ENCODE measurements at regions not wholly inside any gene's neighbourhood (a gene's known extent, or its start where the extent isn't known, plus 50 kb on each side); places are given as distances from the start of the nearest gene placed in this dataset.
"Not testable (repeated sequence)": the region's sequence is repeated elsewhere in the genome, so short reads cannot be mapped to it uniquely, and the experiment has no call there.

GRCh38 chr2:194883711-194884110 is 773.3 kb upstream of the SLC39A10 start:
- Histone ChIP-seq H3K9me3 (ENCODE audit: control insufficient read depth, insufficient read depth, low read depth, low read length) (no peaks in the 10 kb centered on the region), H3K9ac (ENCODE audit: low read length) (no peak overlapping the region), H3K4me3 (ENCODE audit: low read depth, low read length) (no peak overlapping the region), H3K27ac (ENCODE audit: low read depth, low read length) (no peak overlapping the region), H3K36me3 (ENCODE audit: control insufficient read depth, insufficient read depth, low read length) (no peaks in the 10 kb centered on the region), H3K4me1 (ENCODE audit: control insufficient read depth, insufficient read depth, low read length) (no peaks in the 10 kb centered on the region), H3K27me3 (ENCODE audit: control insufficient read depth, insufficient read depth, low read length) (no peaks in the 10 kb centered on the region)

- Histone ChIP-seq H3K36me3 (ENCODE audit: control insufficient read depth, insufficient read depth, low read length) (no peaks in the 10 kb centered on the region), H3K27me3 (ENCODE audit: control insufficient read depth, insufficient read depth, low read length) (no peaks in the 10 kb centered on the region), H3K4me3 (ENCODE audit: low read depth, low read length) (no peak overlapping the region), H3K9me3 (ENCODE audit: control insufficient read depth, insufficient read depth, low read depth, low read length) (no peaks in the 10 kb centered on the region), H3K4me1 (ENCODE audit: control insufficient read depth, insufficient read depth, low read length) (no peaks in the 10 kb centered on the region), H3K27ac (ENCODE audit: low read depth, low read length) (no peak overlapping the region), H3K9ac (ENCODE audit: low read length) (no peak overlapping the region)
These were observed 786.0 kb upstream of the SLC39A10 start for GRCh38 chr2:194870974-194871535.

GRCh38 chr2:194867328-194867727 is 789.7 kb upstream of the SLC39A10 start:
- Histone ChIP-seq H3K27me3 (ENCODE audit: control insufficient read depth, insufficient read depth, low read length) (no peaks in the 10 kb centered on the region), H3K4me3 (ENCODE audit: low read depth, low read length) (no peak overlapping the region), H3K36me3 (ENCODE audit: control insufficient read depth, insufficient read depth, low read length) (no peaks in the 10 kb centered on the region), H3K9ac (ENCODE audit: low read length) (no peak overlapping the region), H3K4me1 (ENCODE audit: control insufficient read depth, insufficient read depth, low read length) (no peaks in the 10 kb centered on the region), H3K27ac (ENCODE audit: low read depth, low read length) (no peak overlapping the region), H3K9me3 (ENCODE audit: control insufficient read depth, insufficient read depth, low read depth, low read length) (no peaks in the 10 kb centered on the region)

- no peak overlapping the region for H3K4me3 ChIP-seq (ENCODE audit: low read depth, low read length)
- H3K9ac ChIP-seq (ENCODE audit: low read length), result no peak overlapping the region
- no peaks in the 10 kb centered on the region for H3K4me1 ChIP-seq (ENCODE audit: control insufficient read depth, insufficient read depth, low read length)
- H3K27me3 ChIP-seq (ENCODE audit: control insufficient read depth, insufficient read depth, low read length), result no peaks in the 10 kb centered on the region
- H3K36me3 ChIP-seq (ENCODE audit: control insufficient read depth, insufficient read depth, low read length), result no peaks in the 10 kb centered on the region
- no peaks in the 10 kb centered on the region for H3K9me3 ChIP-seq (ENCODE audit: control insufficient read depth, insufficient read depth, low read depth, low read length)
- no peak overlapping the region for H3K27ac ChIP-seq (ENCODE audit: low read depth, low read length)
These were observed 802.1 kb upstream of the SLC39A10 start for GRCh38 chr2:194854941-194855340.

- Histone ChIP-seq H3K4me3 (ENCODE audit: low read depth, low read length) (no peak overlapping the region), H3K9ac (ENCODE audit: low read length) (no peak overlapping the region), H3K9me3 (ENCODE audit: control insufficient read depth, insufficient read depth, low read depth, low read length) (no peaks in the 10 kb centered on the region), H3K4me1 (ENCODE audit: control insufficient read depth, insufficient read depth, low read length) (no peaks in the 10 kb centered on the region), H3K36me3 (ENCODE audit: control insufficient read depth, insufficient read depth, low read length) (no peaks in the 10 kb centered on the region), H3K27me3 (ENCODE audit: control insufficient read depth, insufficient read depth, low read length) (no peaks in the 10 kb centered on the region), H3K27ac (ENCODE audit: low read depth, low read length) (no peak overlapping the region)
These were observed 814.2 kb upstream of the SLC39A10 start for GRCh38 chr2:194842871-194843270.

- not testable (repeated sequence) for H3K9me3 ChIP-seq (ENCODE audit: control insufficient read depth, insufficient read depth, low read depth, low read length); H3K4me1 ChIP-seq (ENCODE audit: control insufficient read depth, insufficient read depth, low read length); H3K27me3 ChIP-seq (ENCODE audit: control insufficient read depth, insufficient read depth, low read length)
These were observed 822.7 kb upstream of the SLC39A10 start for GRCh38 chr2:194834371-194834770.

GRCh38 chr2:194826241-194826640 is 830.8 kb upstream of the SLC39A10 start:
- Histone ChIP-seq H3K27me3 (ENCODE audit: control insufficient read depth, insufficient read depth, low read length) (no peaks in the 10 kb centered on the region), H3K36me3 (ENCODE audit: control insufficient read depth, insufficient read depth, low read length) (no peaks in the 10 kb centered on the region), H3K4me3 (ENCODE audit: low read depth, low read length) (no peak overlapping the region), H3K9ac (ENCODE audit: low read length) (no peak overlapping the region), H3K9me3 (ENCODE audit: control insufficient read depth, insufficient read depth, low read depth, low read length) (no peaks in the 10 kb centered on the region), H3K4me1 (ENCODE audit: control insufficient read depth, insufficient read depth, low read length) (no peaks in the 10 kb centered on the region), H3K27ac (ENCODE audit: low read depth, low read length) (no peak overlapping the region)

More at GRCh38 chr2:194834371-194834770, 822.7 kb upstream of the SLC39A10 start:
- not testable (repeated sequence) for H3K9ac ChIP-seq (ENCODE audit: low read length); H3K36me3 ChIP-seq (ENCODE audit: control insufficient read depth, insufficient read depth, low read length); H3K4me3 ChIP-seq (ENCODE audit: low read depth, low read length); H3K27ac ChIP-seq (ENCODE audit: low read depth, low read length)

GRCh38 chr2:194824450-194824849 is 832.6 kb upstream of the SLC39A10 start:
- H3K36me3 ChIP-seq (ENCODE audit: control insufficient read depth, insufficient read depth, low read length), result no peaks in the 10 kb centered on the region
- no peaks in the 10 kb centered on the region for H3K4me1 ChIP-seq (ENCODE audit: control insufficient read depth, insufficient read depth, low read length)
- H3K27me3 ChIP-seq (ENCODE audit: control insufficient read depth, insufficient read depth, low read length), result no peaks in the 10 kb centered on the region
- no peak overlapping the region for H3K9ac ChIP-seq (ENCODE audit: low read length)
- no peaks in the 10 kb centered on the region for H3K9me3 ChIP-seq (ENCODE audit: control insufficient read depth, insufficient read depth, low read depth, low read length)
- no peak overlapping the region for H3K27ac ChIP-seq (ENCODE audit: low read depth, low read length)
- no peak overlapping the region for H3K4me3 ChIP-seq (ENCODE audit: low read depth, low read length)

- Histone ChIP-seq H3K4me3 (ENCODE audit: low read depth, low read length) (no peak overlapping the region), H3K9ac (ENCODE audit: low read length) (no peak overlapping the region), H3K4me1 (ENCODE audit: control insufficient read depth, insufficient read depth, low read length) (no peaks in the 10 kb centered on the region), H3K9me3 (ENCODE audit: control insufficient read depth, insufficient read depth, low read depth, low read length) (no peaks in the 10 kb centered on the region), H3K36me3 (ENCODE audit: control insufficient read depth, insufficient read depth, low read length) (no peaks in the 10 kb centered on the region), H3K27me3 (ENCODE audit: control insufficient read depth, insufficient read depth, low read length) (no peaks in the 10 kb centered on the region), H3K27ac (ENCODE audit: low read depth, low read length) (no peak overlapping the region)
These were observed 834.4 kb upstream of the SLC39A10 start for GRCh38 chr2:194822657-194823056.

- H3K4me3 ChIP-seq (ENCODE audit: low read depth, low read length), result no peak overlapping the region
- no peak overlapping the region for H3K9ac ChIP-seq (ENCODE audit: low read length)
- H3K4me1 ChIP-seq (ENCODE audit: control insufficient read depth, insufficient read depth, low read length), result no peaks in the 10 kb centered on the region
- H3K27me3 ChIP-seq (ENCODE audit: control insufficient read depth, insufficient read depth, low read length), result no peaks in the 10 kb centered on the region
- no peaks in the 10 kb centered on the region for H3K36me3 ChIP-seq (ENCODE audit: control insufficient read depth, insufficient read depth, low read length)
- no peak overlapping the region for H3K27ac ChIP-seq (ENCODE audit: low read depth, low read length)
- H3K9me3 ChIP-seq (ENCODE audit: control insufficient read depth, insufficient read depth, low read depth, low read length), result no peaks in the 10 kb centered on the region
These were observed 834.9 kb upstream of the SLC39A10 start for GRCh38 chr2:194822097-194822496.

GRCh38 chr2:194819367-194819766 is 837.7 kb upstream of the SLC39A10 start:
- H3K9me3 ChIP-seq (ENCODE audit: control insufficient read depth, insufficient read depth, low read depth, low read length), result no peaks in the 10 kb centered on the region
- no peaks in the 10 kb centered on the region for H3K27me3 ChIP-seq (ENCODE audit: control insufficient read depth, insufficient read depth, low read length)
- no peaks in the 10 kb centered on the region for H3K4me1 ChIP-seq (ENCODE audit: control insufficient read depth, insufficient read depth, low read length)
- no peaks in the 10 kb centered on the region for H3K36me3 ChIP-seq (ENCODE audit: control insufficient read depth, insufficient read depth, low read length)
- no peak overlapping the region for H3K27ac ChIP-seq (ENCODE audit: low read depth, low read length)
- H3K4me3 ChIP-seq (ENCODE audit: low read depth, low read length), result no peak overlapping the region
- no peak overlapping the region for H3K9ac ChIP-seq (ENCODE audit: low read length)

- H3K36me3 ChIP-seq (ENCODE audit: control insufficient read depth, insufficient read depth, low read length), result no peaks in the 10 kb centered on the region
- H3K9me3 ChIP-seq (ENCODE audit: control insufficient read depth, insufficient read depth, low read depth, low read length), result no peaks in the 10 kb centered on the region
- no peaks in the 10 kb centered on the region for H3K4me1 ChIP-seq (ENCODE audit: control insufficient read depth, insufficient read depth, low read length)
- no peak overlapping the region for H3K27ac ChIP-seq (ENCODE audit: low read depth, low read length)
- H3K27me3 ChIP-seq (ENCODE audit: control insufficient read depth, insufficient read depth, low read length), result no peaks in the 10 kb centered on the region
- H3K4me3 ChIP-seq (ENCODE audit: low read depth, low read length), result no peak overlapping the region
- no peak overlapping the region for H3K9ac ChIP-seq (ENCODE audit: low read length)
These were observed 841.6 kb upstream of the SLC39A10 start for GRCh38 chr2:194815475-194815874.
